Loucy (cell line): ENCODE measurements at regions not wholly inside any gene's neighbourhood (a gene's known extent, or its start where the extent isn't known, plus 50 kb on each side); places are given as distances from the start of the nearest gene placed in this dataset.

Experiments
- H2AFZ ChIP-seq: fragments of 200-600 bp; sonication (generic); 2 replicates; pipeline ENCODE4 v1.6.0; 2016; ENCODE audit warnings: antibody characterized with exemption, mild to moderate bottlenecking, low read length, moderate library complexity
- H3F3A ChIP-seq: fragments of 200-600 bp; 2 replicates; pipeline ENCODE4 v1.6.0; 2016; ENCODE audit warnings: antibody characterized with exemption, low read depth, mild to moderate bottlenecking
- H3K27me3 ChIP-seq: fragments of 200-600 bp; sonication (generic); 2 replicates; pipeline ENCODE4 v1.6.1; 2014; ENCODE audit warnings: low read length, mild to moderate bottlenecking; ENCODE audit not compliant: insufficient read depth, poor library complexity, severe bottlenecking
- H3K36me3 ChIP-seq: fragments of 200-600 bp; sonication (generic); 2 replicates; pipeline ENCODE4 v1.6.1; 2016; ENCODE audit warnings: low read length; ENCODE audit not compliant: insufficient read depth
- H3K4me1 ChIP-seq: fragments of 200-600 bp; sonication (generic); 2 replicates; pipeline ENCODE4 v1.5.1; 2014; ENCODE audit warnings: low read length, mild to moderate bottlenecking; ENCODE audit not compliant: insufficient read depth, poor library complexity, severe bottlenecking
- H3K4me2 ChIP-seq: fragments of 200-600 bp; sonication (generic); 2 replicates; pipeline ENCODE4 v1.6.0; 2014; ENCODE audit warnings: antibody characterized with exemption, low read length, low read depth, mild to moderate bottlenecking; ENCODE audit not compliant: poor library complexity, severe bottlenecking
- H3K4me3 ChIP-seq: fragments of 200-600 bp; sonication (generic); 2 replicates; pipeline ENCODE4 v1.5.1; 2014; ENCODE audit warnings: low read length, mild to moderate bottlenecking, mixed read lengths; ENCODE audit not compliant: poor library complexity, severe bottlenecking
- H3K79me2 ChIP-seq: fragments of 200-600 bp; sonication (generic); 2 replicates; pipeline ENCODE4 v1.6.1; 2014; ENCODE audit warnings: low read length; ENCODE audit not compliant: insufficient read depth
- H3K9ac ChIP-seq: fragments of 200-600 bp; sonication (generic); 2 replicates; pipeline ENCODE4 v1.6.0; 2014; ENCODE audit warnings: mild to moderate bottlenecking, low read depth, low read length, moderate library complexity; ENCODE audit not compliant: poor library complexity, severe bottlenecking
- H3K9me2 ChIP-seq: fragments of 200-600 bp; sonication (generic); replicated peaks from 2 replicates; pipeline ENCODE4 v1.6.1; 2016; ENCODE audit warnings: low read depth, low read length, mixed read lengths
- H3K9me3 ChIP-seq: fragments of 200-600 bp; sonication (generic); 2 replicates; pipeline ENCODE4 v1.6.1; 2014; ENCODE audit warnings: mild to moderate bottlenecking, antibody characterized with exemption, low read length, low read depth; ENCODE audit not compliant: insufficient read depth
- H4K20me1 ChIP-seq: fragments of 200-600 bp; sonication (generic); 2 replicates; pipeline ENCODE4 v1.6.0; 2014; ENCODE audit warnings: antibody characterized with exemption, low read length, mild to moderate bottlenecking; ENCODE audit not compliant: insufficient read depth, poor library complexity, severe bottlenecking
- EZH2phosphoT487 ChIP-seq: fragments of 200-600 bp; IDR thresholded peaks from 2 replicates; pipeline ENCODE4 v1.6.1; 2018; ENCODE audit warnings: antibody characterized with exemption, mild to moderate bottlenecking, moderate library complexity, borderline replicate concordance
- TF ChIP-seq, protein P1 (sequence below): fragments of 200-600 bp; sonication (generic); conservative IDR thresholded peaks from 2 replicates; pipeline ENCODE4 v1.5.1; 2014; ENCODE audit warnings: mild to moderate bottlenecking, antibody characterized with exemption, low read length

DNA sequence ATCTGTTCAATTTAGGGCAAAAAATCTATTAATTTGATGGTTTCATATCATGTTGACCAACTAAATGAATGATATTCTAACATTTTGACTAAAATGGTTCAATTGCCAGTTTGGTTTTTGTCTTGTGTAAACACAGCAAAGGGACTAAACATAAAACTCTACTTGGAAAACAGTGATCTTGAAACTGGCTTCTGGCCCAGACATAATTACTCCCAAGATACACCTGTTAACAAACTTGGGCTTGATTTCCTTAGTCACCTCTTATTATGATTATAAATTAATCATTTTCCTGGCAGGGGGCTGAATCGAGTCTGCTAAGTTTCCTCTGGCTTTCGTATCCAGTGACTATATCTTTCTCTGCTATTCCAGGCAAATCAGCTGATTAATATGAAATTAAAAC, 78.0 kb upstream of the OXGR1 start:
- Histone ChIP-seq H3K27me3 (no peaks in the 10 kb centered on the region), H3K4me3 (no peak overlapping the region), H3K9me3 (peaks cover 6% of the 10 kb centered on the region; the same call in 1 of the 2 replicates), H2AFZ (no peak overlapping the region), H4K20me1 (no peaks in the 10 kb centered on the region), H3K79me2 (no peaks in the 10 kb centered on the region), H3K4me1 (no peaks in the 10 kb centered on the region), H3K9me2 (no peaks in the 10 kb centered on the region), H3K36me3 (no peaks in the 10 kb centered on the region), H3F3A (no peaks in the 10 kb centered on the region), H3K9ac (no peak overlapping the region), H3K4me2 (no peak overlapping the region)
- TF ChIP-seq EZH2phosphoT487, result no peak
- TF ChIP-seq, protein P1, sequence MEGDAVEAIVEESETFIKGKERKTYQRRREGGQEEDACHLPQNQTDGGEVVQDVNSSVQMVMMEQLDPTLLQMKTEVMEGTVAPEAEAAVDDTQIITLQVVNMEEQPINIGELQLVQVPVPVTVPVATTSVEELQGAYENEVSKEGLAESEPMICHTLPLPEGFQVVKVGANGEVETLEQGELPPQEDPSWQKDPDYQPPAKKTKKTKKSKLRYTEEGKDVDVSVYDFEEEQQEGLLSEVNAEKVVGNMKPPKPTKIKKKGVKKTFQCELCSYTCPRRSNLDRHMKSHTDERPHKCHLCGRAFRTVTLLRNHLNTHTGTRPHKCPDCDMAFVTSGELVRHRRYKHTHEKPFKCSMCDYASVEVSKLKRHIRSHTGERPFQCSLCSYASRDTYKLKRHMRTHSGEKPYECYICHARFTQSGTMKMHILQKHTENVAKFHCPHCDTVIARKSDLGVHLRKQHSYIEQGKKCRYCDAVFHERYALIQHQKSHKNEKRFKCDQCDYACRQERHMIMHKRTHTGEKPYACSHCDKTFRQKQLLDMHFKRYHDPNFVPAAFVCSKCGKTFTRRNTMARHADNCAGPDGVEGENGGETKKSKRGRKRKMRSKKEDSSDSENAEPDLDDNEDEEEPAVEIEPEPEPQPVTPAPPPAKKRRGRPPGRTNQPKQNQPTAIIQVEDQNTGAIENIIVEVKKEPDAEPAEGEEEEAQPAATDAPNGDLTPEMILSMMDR, result no peak

DNA sequence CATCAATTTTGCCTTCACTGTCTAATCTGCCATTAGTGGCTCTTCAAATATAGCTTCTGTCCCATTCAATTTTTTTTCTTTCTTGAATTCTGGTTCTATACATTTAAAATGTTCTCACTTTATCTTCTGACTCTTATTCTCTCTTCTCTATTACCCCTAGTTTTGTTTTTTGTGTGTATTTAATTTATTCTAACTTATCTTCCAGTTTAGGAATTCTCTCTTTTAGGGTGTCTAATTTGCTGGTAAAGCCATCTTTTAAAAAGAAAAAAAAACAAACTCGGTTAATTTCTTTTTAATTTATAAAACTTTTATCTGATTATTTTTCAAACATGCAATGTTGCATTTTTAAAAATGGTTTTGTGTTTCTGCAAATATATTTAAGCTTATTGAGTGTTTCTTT, 80.3 kb upstream of the OXGR1 start:
- H3K4me2 ChIP-seq, result no peak overlapping the region
- no peak overlapping the region for H3K4me3 ChIP-seq
- no peaks in the 10 kb centered on the region for H3F3A ChIP-seq
- H3K27me3 ChIP-seq, result no peaks in the 10 kb centered on the region
- no peak overlapping the region for H2AFZ ChIP-seq
- no peaks in the 10 kb centered on the region for H3K4me1 ChIP-seq
- peaks cover 6% of the 10 kb centered on the region; the same call in 1 of the 2 replicates for H3K9me3 ChIP-seq
- H3K9me2 ChIP-seq, result no peaks in the 10 kb centered on the region
- no peaks in the 10 kb centered on the region for H3K36me3 ChIP-seq
- H4K20me1 ChIP-seq, result no peaks in the 10 kb centered on the region
- no peak overlapping the region for H3K9ac ChIP-seq
- TF ChIP-seq EZH2phosphoT487, result no peak
- TF ChIP-seq, protein P1, result no peak
- no peaks in the 10 kb centered on the region for H3K79me2 ChIP-seq

DNA sequence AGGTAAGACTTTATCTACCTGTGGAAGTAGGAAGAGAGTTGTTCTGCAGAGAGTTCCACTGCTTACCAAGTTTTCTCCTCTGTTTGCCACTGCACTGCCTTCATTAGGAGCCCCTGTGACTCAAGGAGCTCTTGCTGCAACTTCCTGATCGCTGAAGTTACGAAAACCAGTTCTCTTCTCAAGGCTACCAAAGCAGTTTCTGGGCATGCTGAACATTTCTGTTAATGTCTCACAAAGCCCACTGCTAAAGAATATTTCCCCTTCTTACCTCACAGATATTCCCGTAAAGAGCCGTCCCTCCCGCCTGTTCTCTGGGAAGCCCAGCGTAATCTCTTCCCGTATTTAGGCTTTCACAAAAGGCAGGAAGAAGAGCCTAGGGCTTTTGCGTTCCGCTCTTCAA, 82.6 kb upstream of the OXGR1 start:
- TF ChIP-seq, protein P1, result no peak
- TF ChIP-seq EZH2phosphoT487, result no peak
- no peak overlapping the region for H3K4me2 ChIP-seq
- H3K36me3 ChIP-seq, result no peaks in the 10 kb centered on the region
- no peaks in the 10 kb centered on the region for H3K9me2 ChIP-seq
- H4K20me1 ChIP-seq, result no peaks in the 10 kb centered on the region
- no peaks in the 10 kb centered on the region for H3K27me3 ChIP-seq
- no peaks in the 10 kb centered on the region for H3K4me1 ChIP-seq
- H3K9ac ChIP-seq, result no peak overlapping the region
- H3K4me3 ChIP-seq, result no peak overlapping the region
- H3F3A ChIP-seq, result no peaks in the 10 kb centered on the region
- peaks cover 6% of the 10 kb centered on the region; the same call in 1 of the 2 replicates for H3K9me3 ChIP-seq
- H3K79me2 ChIP-seq, result no peaks in the 10 kb centered on the region
- no peak overlapping the region for H2AFZ ChIP-seq
